SK-N-SH (cell line): ENCODE measurements at regions not wholly inside any gene's neighbourhood (a gene's known extent, or its start where the extent isn't known, plus 50 kb on each side); places are given as distances from the start of the nearest gene placed in this dataset.
"Not testable (repeated sequence)": the region's sequence is repeated elsewhere in the genome, so short reads cannot be mapped to it uniquely, and the experiment has no call there.

Experiments used
- CTCF ChIA-PET: fragments of 300-600, 350-600 bp; formaldehyde crosslinking; extraction: SDS; loops from one replicate; lab custom pipeline; 2021; lab: Yijun Ruan, JAX
- POLR2A ChIA-PET: fragments of 350-600 bp; sonication (Branson Sonifier 250); formaldehyde crosslinking; extraction: SDS; loops from one replicate; lab custom pipeline; 2020; ENCODE audit warnings: antibody characterized with exemption, inconsistent platforms; lab: Yijun Ruan, JAX
- DNase-seq: peaks from one replicate; pipeline ENCODE4 v3.0.0; 2012
- H2AFZ ChIP-seq: fragments of 200-600 bp; sonication (generic); 2 replicates; pipeline ENCODE4 v1.8.1; 2016; ENCODE audit warnings: antibody characterized with exemption, mild to moderate bottlenecking, low read depth
- H3F3A ChIP-seq: fragments of 200-600 bp; sonication (generic); replicated peaks from 2 replicates; pipeline ENCODE3; 2016; ENCODE audit warnings: antibody characterized with exemption, mild to moderate bottlenecking; ENCODE audit not compliant: insufficient read depth
- H3K27ac ChIP-seq, 2 experiments: fragments of 200-500 bp in 1 of 2; fragments of 200-600 bp in 1 of 2; sonication (Bioruptor generic) in 1 of 2; sonication (generic), shearing (Covaris generic) in 1 of 2; 2 replicates each; pipeline versions ENCODE4 v1.5.1 to v1.6.1; 2014 to 2016; ENCODE audit warnings: low read depth in 2 of 2, inconsistent platforms in 1 of 2, low read length in 1 of 2, mild to moderate bottlenecking in 1 of 2, mixed read lengths in 1 of 2
- H3K27me3 ChIP-seq: fragments of 200-600 bp; sonication (generic), shearing (Covaris generic); 2 replicates; pipeline ENCODE4 v1.6.1; 2016; ENCODE audit warnings: mixed run types; ENCODE audit not compliant: insufficient read depth
- H3K36me3 ChIP-seq, 2 experiments: fragments of 200-500 bp in 1 of 2; fragments of 200-600 bp in 1 of 2; sonication (Bioruptor generic) in 1 of 2; sonication (generic) in 1 of 2; replicated peaks in 1 of 2; 2 replicates each; pipeline versions ENCODE3 to v1.5.1; 2014 to 2016; ENCODE audit warnings: low read length in 1 of 2, mild to moderate bottlenecking in 1 of 2; ENCODE audit not compliant: insufficient read depth in 2 of 2, control insufficient read depth in 1 of 2
- H3K4me1 ChIP-seq, 2 experiments: fragments of 200-500 bp in 1 of 2; fragments of 200-600 bp in 1 of 2; sonication (Bioruptor generic) in 1 of 2; sonication (generic), shearing (Covaris generic) in 1 of 2; 2 replicates each; pipeline versions ENCODE4 v1.5.1 to v1.6.1; 2014 to 2016; ENCODE audit warnings: low read depth in 1 of 2, low read length in 1 of 2, mixed run types in 1 of 2; ENCODE audit not compliant: insufficient read depth in 2 of 2, control insufficient read depth in 1 of 2
- H3K4me2 ChIP-seq: fragments of 200-600 bp; sonication (generic), shearing (Covaris generic); 2 replicates; pipeline ENCODE4 v1.6.1; 2017; ENCODE audit warnings: mixed run types
- H3K4me3 ChIP-seq, 2 experiments: fragments of 200-500 bp in 1 of 2; fragments of 200-600 bp in 1 of 2; sonication (Bioruptor generic) in 1 of 2; sonication (generic), shearing (Covaris generic) in 1 of 2; 2 replicates each; pipeline versions ENCODE4 v1.5.1 to v1.8.1; 2014 to 2016; ENCODE audit warnings: low read depth in 2 of 2, inconsistent platforms in 1 of 2, low read length in 1 of 2, mild to moderate bottlenecking in 1 of 2, mixed read lengths in 1 of 2, moderate library complexity in 1 of 2
- H3K79me2 ChIP-seq: fragments of 200-600 bp; sonication (generic); 2 replicates; pipeline ENCODE4 v1.8.1; 2017; ENCODE audit warnings: mild to moderate bottlenecking; ENCODE audit not compliant: insufficient read depth
- H3K9ac ChIP-seq: fragments of 200-600 bp; sonication (generic); 2 replicates; pipeline ENCODE4 v1.6.1; 2017; ENCODE audit warnings: mixed run types
- H3K9me2 ChIP-seq: fragments of 200-600 bp; sonication (generic); 2 replicates; pipeline ENCODE4 v1.6.1; 2017; ENCODE audit warnings: mixed run types
- H3K9me3 ChIP-seq: fragments of 200-600 bp; sonication (generic); 2 replicates; pipeline ENCODE4 v1.6.1; 2017; ENCODE audit warnings: mixed run types, mild to moderate bottlenecking, moderate library complexity
- H4K20me1 ChIP-seq: fragments of 200-600 bp; sonication (generic); 2 replicates; pipeline ENCODE4 v1.6.1; 2017; ENCODE audit warnings: mild to moderate bottlenecking, mixed run types; ENCODE audit not compliant: insufficient read depth
- FOSL2 ChIP-seq: IDR thresholded peaks from 2 replicates; pipeline ENCODE4 v1.4.0; 2012; ENCODE audit warnings: low read depth, mild to moderate bottlenecking, moderate library complexity, borderline replicate concordance
- GABPA ChIP-seq: IDR thresholded peaks from 2 replicates; pipeline ENCODE4 v1.4.0; 2012; ENCODE audit warnings: low read depth, mild to moderate bottlenecking
- JUND ChIP-seq: IDR thresholded peaks from 2 replicates; pipeline ENCODE4 v1.4.0; 2012
- MEF2A ChIP-seq: IDR thresholded peaks from 2 replicates; pipeline ENCODE4 v1.4.0; 2012; ENCODE audit warnings: low read depth, borderline replicate concordance
- MXI1 ChIP-seq: IDR thresholded peaks from 2 replicates; pipeline ENCODE4 v1.6.1; 2012; ENCODE audit warnings: mild to moderate bottlenecking, low read depth, low read length, improper control_type of control experiment
- RAD21 ChIP-seq: IDR thresholded peaks from 2 replicates; pipeline ENCODE4 v1.6.1; 2012; ENCODE audit warnings: mild to moderate bottlenecking, low read length
- RCOR1 ChIP-seq: fragments of 150-350 bp; IDR thresholded peaks from 2 replicates; pipeline ENCODE4 v1.6.1; 2017; ENCODE audit warnings: antibody characterized with exemption, low read length
- ZBTB33 ChIP-seq: IDR thresholded peaks from 2 replicates; pipeline ENCODE4 v1.4.0; 2012; ENCODE audit warnings: low read depth, borderline replicate concordance
- WGBS: methylation state at CpG from one replicate; pipeline ENCODE4 v1.1.6; 2017; ENCODE audit warnings: low lambda C conversion rate; 5-methylcytosine and 5-hydroxymethylcytosine counted together
- TF ChIP-seq, protein P1 (sequence below): IDR thresholded peaks from 2 replicates; pipeline ENCODE4 v1.4.0; 2012; ENCODE audit warnings: low read depth

GRCh38 chr3:96478496-96478895 is 335.9 kb upstream of the EPHA6 start:
- H3K9ac ChIP-seq = no peak overlapping the region
- no peaks in the 10 kb centered on the region for H3K27me3 ChIP-seq
- H3K9me3 ChIP-seq = no peaks in the 10 kb centered on the region
- no peaks in the 10 kb centered on the region for H3K9me2 ChIP-seq
- no peaks in the 10 kb centered on the region for H3K4me1 ChIP-seq
- H3F3A ChIP-seq = peaks cover 8% of the 10 kb centered on the region
- TF ChIP-seq RCOR1 (no peak), FOSL2 (0 out of 2 replicates have a peak, but pooled peaks have one; percentile 3)
- DNase-seq = no peak
- no peak overlapping the region for H3K27ac ChIP-seq
- H3K4me2 ChIP-seq = no peak overlapping the region
- no peak overlapping the region for H3K4me3 ChIP-seq
- POLR2A ChIA-PET = no interaction called here
- H3K36me3 ChIP-seq = no peaks in the 10 kb centered on the region
- H4K20me1 ChIP-seq = no peaks in the 10 kb centered on the region
- CTCF ChIA-PET = interaction anchor here (0.6 kb wide), 1 partner anchor 947 kb away, joined by 3 read pairs; no protein-coding TSS in a partner anchor
- no peak overlapping the region for H2AFZ ChIP-seq
- H3K79me2 ChIP-seq = no peaks in the 10 kb centered on the region

- no peak overlapping the region for H2AFZ ChIP-seq
- H3K4me3 ChIP-seq = no peak overlapping the region
- ChIA-PET POLR2A (no interaction called here), CTCF (interaction anchor here (1.1 kb wide), 1 partner anchor 26 kb away, joined by 3 read pairs; no protein-coding TSS in a partner anchor)
- no peak overlapping the region for H3K27ac ChIP-seq
- no peaks in the 10 kb centered on the region for H3K4me1 ChIP-seq
- no peak overlapping the region for H3K9ac ChIP-seq
- no peaks in the 10 kb centered on the region for H3K79me2 ChIP-seq
- no peaks in the 10 kb centered on the region for H3K27me3 ChIP-seq
- TF ChIP-seq GABPA (no peak), MXI1 (no peak), RAD21 (no peak), ZBTB33 (no peak), MEF2A (no peak), FOSL2 (no peak)
- TF ChIP-seq, protein P1, sequence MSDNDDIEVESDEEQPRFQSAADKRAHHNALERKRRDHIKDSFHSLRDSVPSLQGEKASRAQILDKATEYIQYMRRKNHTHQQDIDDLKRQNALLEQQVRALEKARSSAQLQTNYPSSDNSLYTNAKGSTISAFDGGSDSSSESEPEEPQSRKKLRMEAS = no peak
- H4K20me1 ChIP-seq = no peaks in the 10 kb centered on the region
- no peaks in the 10 kb centered on the region for H3K36me3 ChIP-seq
- H3F3A ChIP-seq = peaks cover 8% of the 10 kb centered on the region
- DNase-seq = no peak
- 39% methylated on average over 17 of the region's 18 CpGs for WGBS
- no peak overlapping the region for H3K4me2 ChIP-seq
- H3K9me2 ChIP-seq = no peaks in the 10 kb centered on the region
- no peaks in the 10 kb centered on the region for H3K9me3 ChIP-seq
Measured at GRCh38 chr3:96480881-96481280, 333.5 kb upstream of the EPHA6 start.

DNA sequence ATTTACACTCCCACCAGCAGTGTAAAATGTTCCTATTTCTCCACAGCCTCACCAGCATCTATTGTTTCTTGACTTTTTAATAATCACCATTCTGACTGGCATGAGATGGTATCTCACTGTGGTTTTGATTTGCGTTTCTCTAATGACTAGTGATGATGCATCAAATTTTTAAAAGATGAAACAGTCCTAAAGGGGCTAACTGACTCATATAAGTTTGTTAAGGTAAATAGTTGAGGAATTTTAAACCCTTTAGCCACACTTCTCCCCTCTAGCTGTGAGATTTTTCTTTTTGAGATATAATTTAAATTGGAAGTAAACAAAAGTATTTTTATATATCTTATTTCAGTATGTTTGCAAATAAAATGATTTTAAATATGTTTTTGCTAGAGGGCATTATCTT is 331.2 kb upstream of the EPHA6 start:
- H3K79me2 ChIP-seq, H3K36me3 ChIP-seq, H3K27ac ChIP-seq, H3K9me2 ChIP-seq, H3K9me3 ChIP-seq, POLR2A ChIA-PET, DNase-seq, H3K4me1 ChIP-seq, H3K27me3 ChIP-seq, H3K4me3 ChIP-seq, H4K20me1 ChIP-seq, H2AFZ ChIP-seq, H3K4me2 ChIP-seq, H3K9ac ChIP-seq: not testable (repeated sequence)
- 0% methylated on average over 1 of the region's 1 CpG for WGBS
- TF ChIP-seq FOSL2 = peak; percentile 22; the same call in 1 of the 2 replicates
- TF ChIP-seq JUND = 0 out of 2 replicates have a peak, but pooled peaks have one; percentile 3
- CTCF ChIA-PET = interaction anchor here (0.6 to 1.0 kb wide), 2 partner anchors 40 to 750 kb away, joined by 3 read pairs; no protein-coding TSS in a partner anchor
- H3F3A ChIP-seq = peaks cover 16% of the 10 kb centered on the region
